ENCODE measurements at regions not wholly inside any gene's neighbourhood (a gene's known extent, or its start where the extent isn't known, plus 50 kb on each side); places are given as distances from the start of the nearest gene placed in this dataset.
A peak's percentile ranks its signal among the peaks of the same experiment; 100 is the strongest.

DNA sequence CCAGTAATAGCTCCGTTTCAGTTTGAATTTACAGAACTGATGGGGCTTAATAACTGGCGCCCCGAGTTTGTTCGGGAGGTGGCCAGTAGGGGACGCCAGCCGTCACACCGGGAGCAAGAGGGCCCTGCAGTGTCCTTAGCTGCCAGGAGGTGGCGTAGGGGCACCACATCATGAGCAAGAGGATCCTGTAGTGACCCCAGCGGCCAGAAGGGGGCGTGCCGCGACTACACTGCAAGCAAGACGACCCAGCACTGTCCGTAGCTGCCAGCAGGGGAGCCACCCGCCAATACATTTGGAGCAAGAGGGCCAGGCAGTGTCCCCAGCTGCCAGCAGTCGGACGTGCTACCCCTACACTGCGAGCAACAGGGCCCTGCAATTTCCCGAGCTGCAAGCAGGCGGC is 663.7 kb upstream of the B3GAT1 start:
- no peaks in the 10 kb centered on the region for H3K4me1 ChIP-seq (ENCODE audit: control insufficient read depth in 1 of 2, insufficient read depth in 2 of 2, low read length in 2 of 2)
- peak; percentile 71 for DNase-seq (ENCODE audit: low read depth, low spot score)
- intact Hi-C loops (cut with micrococcal nuclease): no loop called here
- no peaks in the 10 kb centered on the region for H3K9me2 ChIP-seq (ENCODE audit: insufficient read depth)
- H3K4me3 ChIP-seq (replicated peaks in 1 of 2; ENCODE audit: low read depth in 1 of 2, low read length in 2 of 2): no peak overlapping the region
- peaks cover 0 to 7% of the 10 kb centered on the region in 2 experiments; a peak in 1 of 4 replicates for H3K9me3 ChIP-seq (ENCODE audit: control insufficient read depth in 1 of 2, insufficient read depth in 1 of 2, low read depth in 1 of 2, low read length in 2 of 2)
- no peaks in the 10 kb centered on the region for H3K36me3 ChIP-seq (ENCODE audit: control insufficient read depth in 1 of 2, insufficient read depth in 2 of 2, low read length in 2 of 2)
- no TSS peak for BruUV-seq (replicated peaks)
- TF ChIP-seq, protein P1, sequence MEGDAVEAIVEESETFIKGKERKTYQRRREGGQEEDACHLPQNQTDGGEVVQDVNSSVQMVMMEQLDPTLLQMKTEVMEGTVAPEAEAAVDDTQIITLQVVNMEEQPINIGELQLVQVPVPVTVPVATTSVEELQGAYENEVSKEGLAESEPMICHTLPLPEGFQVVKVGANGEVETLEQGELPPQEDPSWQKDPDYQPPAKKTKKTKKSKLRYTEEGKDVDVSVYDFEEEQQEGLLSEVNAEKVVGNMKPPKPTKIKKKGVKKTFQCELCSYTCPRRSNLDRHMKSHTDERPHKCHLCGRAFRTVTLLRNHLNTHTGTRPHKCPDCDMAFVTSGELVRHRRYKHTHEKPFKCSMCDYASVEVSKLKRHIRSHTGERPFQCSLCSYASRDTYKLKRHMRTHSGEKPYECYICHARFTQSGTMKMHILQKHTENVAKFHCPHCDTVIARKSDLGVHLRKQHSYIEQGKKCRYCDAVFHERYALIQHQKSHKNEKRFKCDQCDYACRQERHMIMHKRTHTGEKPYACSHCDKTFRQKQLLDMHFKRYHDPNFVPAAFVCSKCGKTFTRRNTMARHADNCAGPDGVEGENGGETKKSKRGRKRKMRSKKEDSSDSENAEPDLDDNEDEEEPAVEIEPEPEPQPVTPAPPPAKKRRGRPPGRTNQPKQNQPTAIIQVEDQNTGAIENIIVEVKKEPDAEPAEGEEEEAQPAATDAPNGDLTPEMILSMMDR (IDR thresholded peaks at IDR 0.05 in 2 of 3, conservative IDR thresholded peaks at IDR 0.05 in 1 of 3; ENCODE audit: borderline replicate concordance in 1 of 3, insufficient read depth in 1 of 3, low read depth in 2 of 3, low read length in 2 of 3): peak; percentile 84 to 99 (median 88)
- TF ChIP-seq SRF (IDR thresholded peaks at IDR 0.05; ENCODE audit: low read depth) (no peak), SP1 (IDR thresholded peaks at IDR 0.05; ENCODE audit: low read depth) (no peak), POLR2A (IDR thresholded peaks at IDR 0.05; ENCODE audit: borderline replicate concordance, extremely low read depth, insufficient read depth, insufficient read length) (no peak), JUND (IDR thresholded peaks at IDR 0.05) (no peak), SIN3A (IDR thresholded peaks at IDR 0.05; ENCODE audit: low read depth) (no peak), CBX3 (IDR thresholded peaks at IDR 0.05; ENCODE audit: low read depth) (no peak), EZH2phosphoT487 (IDR thresholded peaks at IDR 0.05; ENCODE audit: borderline replicate concordance) (no peak), RAD21 (IDR thresholded peaks at IDR 0.05; ENCODE audit: low read depth) (peak; percentile 27), POLR2AphosphoS5 (IDR thresholded peaks at IDR 0.05; ENCODE audit: low read depth, low read length) (no peak)
- H3K79me2 ChIP-seq (ENCODE audit: insufficient read depth, low read length): no peaks in the 10 kb centered on the region
- no peak overlapping the region for H2AFZ ChIP-seq (ENCODE audit: low read depth, low read length, poor library complexity, severe bottlenecking)
- ATAC-seq: peak; percentile 83
- H3K27ac ChIP-seq (ENCODE audit: low read depth, low read length): no peak overlapping the region
- no peak overlapping the region for H3K4me2 ChIP-seq (ENCODE audit: low read length)
- H3K27me3 ChIP-seq (ENCODE audit: insufficient read depth, low read length): no peaks in the 10 kb centered on the region
- no peak overlapping the region for H3K9ac ChIP-seq (ENCODE audit: low read length)
- CTCF ChIA-PET: no interaction called here
- POLR2A ChIA-PET: no interaction called here
- RAD21 ChIA-PET (ENCODE audit: low non-redundant PET in 1 of 2, low total read pairs in 2 of 2, uncharacterized antibody in 2 of 2, unreplicated experiment in 2 of 2): interaction anchor here in 1 of 2 experiments (0.7 kb wide), 1 partner anchor 199 kb away, joined by 3 read pairs; no protein-coding TSS in a partner anchor
- no peaks in the 10 kb centered on the region for H4K20me1 ChIP-seq (ENCODE audit: insufficient read depth)

Data from HCT116 (cell line).